ENCODE measurements at regions not wholly inside any gene's neighbourhood (a gene's known extent, or its start where the extent isn't known, plus 50 kb on each side); places are given as distances from the start of the nearest gene placed in this dataset.

DNA sequence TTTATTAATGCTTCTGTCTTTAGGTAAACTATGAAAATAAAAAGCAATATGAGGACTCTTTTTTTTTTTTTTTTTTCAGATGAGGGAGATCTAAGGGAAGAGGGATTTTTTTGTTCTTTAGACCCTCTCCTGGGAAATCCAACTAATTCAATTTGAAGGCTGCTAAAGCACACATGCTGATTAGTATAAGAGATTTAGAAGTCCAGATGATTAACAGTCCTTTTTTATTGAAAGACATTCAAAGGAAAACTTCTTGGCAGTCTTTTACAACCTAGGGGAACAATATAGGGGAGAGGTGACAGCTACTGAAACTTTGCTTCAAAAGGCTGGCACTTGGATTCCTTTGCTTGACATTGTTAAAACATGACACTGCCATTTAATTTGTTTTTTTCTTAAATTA, 602.5 kb downstream of the RAPGEF2 start:
- intact Hi-C loops (cut with micrococcal nuclease; ENCODE audit: unreplicated experiment): no loop called here
- H3K27ac ChIP-seq (ENCODE audit: control insufficient read depth, insufficient read depth): no peak overlapping the region
- H3K36me3 ChIP-seq (ENCODE audit: control insufficient read depth in 2 of 2, insufficient read depth in 2 of 2, low read length in 1 of 2): no peaks in the 10 kb centered on the region
- ATAC-seq (no peak), DNase-seq (ENCODE audit: low read depth, low spot score) (no peak), FAIRE-seq (no peak)
- no peaks in the 10 kb centered on the region for H3K27me3 ChIP-seq (replicated peaks in 1 of 2; ENCODE audit: control insufficient read depth in 2 of 2, insufficient read depth in 2 of 2, low read length in 1 of 2)
- H2AFZ ChIP-seq (ENCODE audit: control insufficient read depth, low read depth, low read length): no peak overlapping the region
- no peak overlapping the region for H3K4me2 ChIP-seq (ENCODE audit: control insufficient read depth, insufficient read depth)
- TF ChIP-seq SMAD1 (IDR thresholded peaks at IDR 0.05; ENCODE audit: low read depth, partially characterized antibody) (no peak), MYB (IDR thresholded peaks at IDR 0.05; ENCODE audit: borderline replicate concordance, low read depth, low read length) (no peak), STAT3 (IDR thresholded peaks at IDR 0.05; ENCODE audit: low read depth, low read length) (no peak), MEF2A (IDR thresholded peaks at IDR 0.05; ENCODE audit: insufficient read depth, low read depth, low read length) (no peak), ASH2L (IDR thresholded peaks at IDR 0.05; ENCODE audit: borderline replicate concordance, low read depth) (no peak), WRNIP1 (IDR thresholded peaks at IDR 0.05; ENCODE audit: borderline replicate concordance, low read depth, low read length) (no peak), JUND (IDR thresholded peaks at IDR 0.05; ENCODE audit: low read depth, low read length) (no peak)
- TF ChIP-seq, protein P1, sequence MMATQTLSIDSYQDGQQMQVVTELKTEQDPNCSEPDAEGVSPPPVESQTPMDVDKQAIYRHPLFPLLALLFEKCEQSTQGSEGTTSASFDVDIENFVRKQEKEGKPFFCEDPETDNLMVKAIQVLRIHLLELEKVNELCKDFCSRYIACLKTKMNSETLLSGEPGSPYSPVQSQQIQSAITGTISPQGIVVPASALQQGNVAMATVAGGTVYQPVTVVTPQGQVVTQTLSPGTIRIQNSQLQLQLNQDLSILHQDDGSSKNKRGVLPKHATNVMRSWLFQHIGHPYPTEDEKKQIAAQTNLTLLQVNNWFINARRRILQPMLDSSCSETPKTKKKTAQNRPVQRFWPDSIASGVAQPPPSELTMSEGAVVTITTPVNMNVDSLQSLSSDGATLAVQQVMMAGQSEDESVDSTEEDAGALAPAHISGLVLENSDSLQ (IDR thresholded peaks at IDR 0.05): no peak
- TF ChIP-seq, protein P2, sequence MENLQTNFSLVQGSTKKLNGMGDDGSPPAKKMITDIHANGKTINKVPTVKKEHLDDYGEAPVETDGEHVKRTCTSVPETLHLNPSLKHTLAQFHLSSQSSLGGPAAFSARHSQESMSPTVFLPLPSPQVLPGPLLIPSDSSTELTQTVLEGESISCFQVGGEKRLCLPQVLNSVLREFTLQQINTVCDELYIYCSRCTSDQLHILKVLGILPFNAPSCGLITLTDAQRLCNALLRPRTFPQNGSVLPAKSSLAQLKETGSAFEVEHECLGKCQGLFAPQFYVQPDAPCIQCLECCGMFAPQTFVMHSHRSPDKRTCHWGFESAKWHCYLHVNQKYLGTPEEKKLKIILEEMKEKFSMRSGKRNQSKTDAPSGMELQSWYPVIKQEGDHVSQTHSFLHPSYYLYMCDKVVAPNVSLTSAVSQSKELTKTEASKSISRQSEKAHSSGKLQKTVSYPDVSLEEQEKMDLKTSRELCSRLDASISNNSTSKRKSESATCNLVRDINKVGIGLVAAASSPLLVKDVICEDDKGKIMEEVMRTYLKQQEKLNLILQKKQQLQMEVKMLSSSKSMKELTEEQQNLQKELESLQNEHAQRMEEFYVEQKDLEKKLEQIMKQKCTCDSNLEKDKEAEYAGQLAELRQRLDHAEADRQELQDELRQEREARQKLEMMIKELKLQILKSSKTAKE (IDR thresholded peaks at IDR 0.05; ENCODE audit: low read depth, poor library complexity, severe bottlenecking): no peak
- in situ Hi-C loops (cut with MboI): no loop called here
- H3K4me3 ChIP-seq: no peak overlapping the region
- no peaks in the 10 kb centered on the region for H3K4me1 ChIP-seq (ENCODE audit: control insufficient read depth, insufficient read depth, low read length)
- no peaks in the 10 kb centered on the region for H3K79me2 ChIP-seq (ENCODE audit: control insufficient read depth, insufficient read depth, low read length)
- H4K20me1 ChIP-seq (ENCODE audit: control insufficient read depth, insufficient read depth): no peaks in the 10 kb centered on the region
- SMC1A ChIA-PET (ENCODE audit: uncharacterized antibody, unreplicated experiment): no interaction called here
- CTCF ChIA-PET: no interaction called here
- POLR2A ChIA-PET: no interaction called here
- no peak overlapping the region for H3K9ac ChIP-seq (ENCODE audit: control insufficient read depth, insufficient read depth, low read length)
- H3K9me3 ChIP-seq (replicated peaks; ENCODE audit: control insufficient read depth, insufficient read depth, low read length): no peaks in the 10 kb centered on the region
- RAD21 ChIA-PET (ENCODE audit: unreplicated experiment): no interaction called here
- BruUV-seq (replicated peaks): no TSS peak
